Renal pelvis (tissue), 1 donor: ENCODE measurements at regions not wholly inside any gene's neighbourhood (a gene's known extent, or its start where the extent isn't known, plus 50 kb on each side); places are given as distances from the start of the nearest gene placed in this dataset.

Source experiments
- DNase-seq: peaks from one replicate; pipeline ENCODE4 v3.0.0-alpha.2; 2013

GRCh38 chrX:69228732-69229131 is 63.5 kb upstream of the PJA1 start:
- no peak for DNase-seq

- DNase-seq = no peak
Measured at GRCh38 chrX:69226459-69227158, 61.4 kb upstream of the PJA1 start.

DNA sequence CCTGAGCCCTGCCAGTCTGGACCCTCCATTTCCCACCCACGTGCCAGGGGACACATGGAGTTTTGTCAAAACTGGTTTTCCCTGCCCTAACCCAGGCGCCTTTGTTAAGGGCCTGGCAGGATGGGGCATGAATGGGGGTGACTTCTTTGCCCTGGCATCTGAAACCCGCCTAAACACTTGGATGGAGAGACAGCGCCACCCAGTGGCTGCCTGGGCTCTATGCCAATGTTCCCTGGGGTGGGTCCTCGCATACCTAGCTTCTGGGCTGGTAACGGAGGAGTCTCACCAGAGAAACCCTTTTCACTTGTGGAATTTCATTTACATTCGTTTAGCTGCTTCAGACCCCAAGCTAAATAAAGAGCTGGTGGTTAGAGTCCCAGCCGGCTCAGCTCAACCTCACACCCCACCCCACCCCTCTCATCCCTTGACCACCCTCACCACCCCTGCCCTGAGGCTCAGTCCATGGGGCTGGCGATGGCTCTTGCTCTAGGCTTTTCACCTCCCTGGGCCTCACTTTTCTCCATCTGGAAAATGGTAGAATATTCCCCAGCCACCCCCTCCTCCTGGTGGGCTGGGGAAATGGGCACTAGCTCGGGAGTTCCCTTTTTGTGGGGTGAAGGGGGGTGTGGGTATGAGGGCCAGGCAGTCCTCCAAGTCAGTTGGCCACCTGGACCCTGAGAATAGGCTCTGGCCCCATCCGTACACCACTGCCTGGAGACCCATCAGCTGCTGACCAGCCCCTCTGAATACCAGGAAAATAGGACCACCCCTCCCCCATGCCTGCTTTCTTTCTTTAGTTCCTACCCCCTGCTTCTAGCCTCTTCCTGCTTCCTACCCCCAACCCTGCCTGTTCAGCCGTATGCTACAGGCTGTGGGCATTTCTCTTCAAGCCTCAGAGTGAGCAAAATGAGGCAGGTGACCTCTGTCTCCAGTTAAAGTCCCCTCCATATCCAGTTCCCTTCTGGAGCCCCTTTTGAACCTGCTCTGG is 57.1 kb upstream of the PJA1 start:
- DNase-seq = peak; percentile 73

- DNase-seq = no peak
Measured at GRCh38 chrX:69221239-69222102, 56.2 kb upstream of the PJA1 start.

GRCh38 chrX:69218407-69218997 is 53.2 kb upstream of the PJA1 start:
- no peak for DNase-seq

DNA sequence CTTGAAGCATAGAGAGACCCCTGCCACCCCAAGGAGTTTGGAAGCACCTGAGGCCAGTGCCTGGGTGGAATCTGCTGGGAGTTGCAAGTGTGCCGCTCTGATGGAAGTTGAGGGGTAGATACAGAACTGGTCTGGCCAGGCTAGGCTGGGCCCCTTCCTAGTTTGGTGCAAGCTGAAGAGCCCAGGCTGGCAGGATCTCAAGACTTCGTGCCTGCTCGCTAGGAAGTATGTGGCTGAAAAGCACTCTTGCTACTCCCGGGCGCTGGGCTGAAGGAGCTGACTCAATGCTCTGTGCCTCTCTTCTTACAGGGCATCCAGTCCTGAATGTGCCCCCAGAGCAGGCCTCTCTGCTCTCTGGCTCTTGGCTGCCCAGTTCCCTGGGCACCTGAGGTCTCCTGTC is 51.7 kb upstream of the PJA1 start:
- no peak for DNase-seq

DNA sequence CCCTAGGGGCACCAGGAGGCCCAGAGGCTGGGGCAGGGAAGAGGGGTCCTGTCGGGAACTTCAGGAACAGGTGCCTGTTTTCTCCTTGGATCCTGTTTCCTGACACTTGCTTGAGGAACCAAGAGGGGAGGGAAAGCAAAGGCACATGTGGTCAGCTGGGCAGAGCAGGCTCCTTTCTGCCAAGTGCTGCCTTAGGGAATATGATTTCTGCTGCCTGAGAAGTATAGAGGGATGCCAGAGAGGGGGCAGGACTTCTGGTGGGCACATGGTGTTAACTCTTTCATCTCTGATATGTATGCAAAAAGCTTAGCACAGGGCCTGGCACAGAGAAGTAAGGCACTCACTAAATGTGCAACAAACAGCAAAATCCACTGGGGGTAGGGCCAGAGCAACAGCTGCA is 51.2 kb upstream of the PJA1 start:
- DNase-seq = no peak

- no peak for DNase-seq
Measured at GRCh38 chrX:69215161-69215875, 50.1 kb upstream of the PJA1 start.
